Upper lobe of right lung (tissue), 1 donor: ENCODE measurements at regions not wholly inside any gene's neighbourhood (a gene's known extent, or its start where the extent isn't known, plus 50 kb on each side); places are given as distances from the start of the nearest gene placed in this dataset.
A peak's percentile ranks its signal among the peaks of the same experiment; 100 is the strongest.

ENCODE experiments used
- ATAC-seq: fragments of 200-7000 bp; cut with Tn5 transposase; one replicate; pipeline ENCODE4 v1.9.1; 2020; ENCODE audit warnings: mild to moderate bottlenecking, moderate library complexity
- DNase-seq: peaks from one replicate; pipeline ENCODE4 v3.0.0-alpha.2; 2020
- H3K27ac ChIP-seq: fragments of 200-600 bp; one replicate; pipeline ENCODE4 v1.8.0; 2022
- H3K27me3 ChIP-seq: fragments of 200-600 bp; one replicate; pipeline ENCODE4 v1.8.0; 2022; ENCODE audit warnings: mild to moderate bottlenecking
- H3K36me3 ChIP-seq: fragments of 200-600 bp; one replicate; pipeline ENCODE4 v1.8.0; 2022
- H3K4me1 ChIP-seq: fragments of 200-600 bp; one replicate; pipeline ENCODE4 v1.8.0; 2022
- H3K4me3 ChIP-seq: fragments of 200-600 bp; one replicate; pipeline ENCODE4 v1.8.0; 2022; ENCODE audit warnings: mild to moderate bottlenecking
- H3K9me3 ChIP-seq: fragments of 200-600 bp; one replicate; pipeline ENCODE4 v1.8.0; 2022
- intact Hi-C: fragments of 100-400 bp; cut with DNase I; formaldehyde crosslinking; loops from one replicate; pipeline ENCODE4 v1.11.0; 2022
- TF ChIP-seq, protein P1 (sequence below): fragments of 200-600 bp; IDR thresholded peaks from one replicate; pipeline ENCODE4 v1.8.0; 2022; ENCODE audit warnings: antibody characterized with exemption
- donor health status: DM: no; HTN: yes; CAD: no; lungs with severe emphysema.

- no peaks in the 10 kb centered on the region for H3K4me1 ChIP-seq
- no peaks in the 10 kb centered on the region for H3K9me3 ChIP-seq
- H3K4me3 ChIP-seq = no peak overlapping the region
- DNase-seq (no peak), ATAC-seq (no peak)
- intact Hi-C loops = no loop called here
- TF ChIP-seq, protein P1, sequence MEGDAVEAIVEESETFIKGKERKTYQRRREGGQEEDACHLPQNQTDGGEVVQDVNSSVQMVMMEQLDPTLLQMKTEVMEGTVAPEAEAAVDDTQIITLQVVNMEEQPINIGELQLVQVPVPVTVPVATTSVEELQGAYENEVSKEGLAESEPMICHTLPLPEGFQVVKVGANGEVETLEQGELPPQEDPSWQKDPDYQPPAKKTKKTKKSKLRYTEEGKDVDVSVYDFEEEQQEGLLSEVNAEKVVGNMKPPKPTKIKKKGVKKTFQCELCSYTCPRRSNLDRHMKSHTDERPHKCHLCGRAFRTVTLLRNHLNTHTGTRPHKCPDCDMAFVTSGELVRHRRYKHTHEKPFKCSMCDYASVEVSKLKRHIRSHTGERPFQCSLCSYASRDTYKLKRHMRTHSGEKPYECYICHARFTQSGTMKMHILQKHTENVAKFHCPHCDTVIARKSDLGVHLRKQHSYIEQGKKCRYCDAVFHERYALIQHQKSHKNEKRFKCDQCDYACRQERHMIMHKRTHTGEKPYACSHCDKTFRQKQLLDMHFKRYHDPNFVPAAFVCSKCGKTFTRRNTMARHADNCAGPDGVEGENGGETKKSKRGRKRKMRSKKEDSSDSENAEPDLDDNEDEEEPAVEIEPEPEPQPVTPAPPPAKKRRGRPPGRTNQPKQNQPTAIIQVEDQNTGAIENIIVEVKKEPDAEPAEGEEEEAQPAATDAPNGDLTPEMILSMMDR = no peak
- no peaks in the 10 kb centered on the region for H3K36me3 ChIP-seq
- H3K27ac ChIP-seq = no peak overlapping the region
- H3K27me3 ChIP-seq = no peaks in the 10 kb centered on the region
Observed at GRCh38 chr15:69505956-69506556, 53.4 kb downstream of the RPLP1 start.

DNA sequence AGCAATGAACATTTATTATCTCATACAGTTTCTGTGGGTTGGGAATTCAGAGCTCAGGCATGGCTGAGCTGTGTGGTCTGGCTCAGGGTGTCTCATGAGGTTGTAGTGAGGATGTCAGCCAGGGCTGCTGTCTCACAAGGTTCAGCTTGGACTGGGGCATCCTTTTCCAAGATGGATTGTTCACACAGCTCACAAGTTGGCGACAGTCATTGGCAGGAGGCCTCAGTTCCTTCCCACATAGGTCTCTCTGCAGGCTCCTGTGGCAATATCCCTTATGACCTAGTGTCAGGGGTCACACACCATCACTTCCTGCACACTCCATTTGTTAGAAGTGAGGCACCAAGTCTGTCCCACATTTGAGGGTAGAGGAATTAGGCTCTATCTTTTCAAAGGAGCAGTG lies 56.0 kb downstream of the RPLP1 start:
- intact Hi-C loops = no loop called here
- H3K9me3 ChIP-seq = no peaks in the 10 kb centered on the region
- ATAC-seq (peak; percentile 10), DNase-seq (no peak)
- no peak overlapping the region for H3K4me3 ChIP-seq
- TF ChIP-seq, protein P1 = no peak
- no peaks in the 10 kb centered on the region for H3K4me1 ChIP-seq
- H3K27me3 ChIP-seq = no peaks in the 10 kb centered on the region
- no peak overlapping the region for H3K27ac ChIP-seq
- H3K36me3 ChIP-seq = no peaks in the 10 kb centered on the region

DNA sequence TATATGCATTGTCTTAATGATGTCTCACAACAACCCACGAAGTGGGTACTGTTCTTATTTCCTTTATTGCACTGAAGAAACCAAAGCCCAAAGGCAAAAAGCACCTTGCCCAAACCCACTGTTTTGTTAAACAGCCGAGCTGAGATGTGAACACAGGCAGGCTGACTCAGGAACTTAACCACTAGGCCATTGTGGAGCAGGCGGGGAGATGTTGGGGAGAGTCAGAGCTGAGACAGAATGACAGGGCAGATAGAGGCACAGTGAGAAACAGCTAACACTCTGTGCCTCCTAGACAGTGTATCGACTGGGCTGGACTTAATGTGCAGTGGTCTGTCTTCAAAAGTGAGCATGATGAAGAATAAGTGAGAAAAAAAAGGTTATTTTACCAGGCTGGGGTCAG lies 56.5 kb downstream of the RPLP1 start:
- DNase-seq (no peak), ATAC-seq (no peak)
- TF ChIP-seq, protein P1 = no peak
- Histone ChIP-seq H3K9me3 (no peaks in the 10 kb centered on the region), H3K4me3 (no peak overlapping the region), H3K27ac (no peak overlapping the region), H3K36me3 (no peaks in the 10 kb centered on the region), H3K27me3 (no peaks in the 10 kb centered on the region), H3K4me1 (no peaks in the 10 kb centered on the region)
- intact Hi-C loops = no loop called here

DNA sequence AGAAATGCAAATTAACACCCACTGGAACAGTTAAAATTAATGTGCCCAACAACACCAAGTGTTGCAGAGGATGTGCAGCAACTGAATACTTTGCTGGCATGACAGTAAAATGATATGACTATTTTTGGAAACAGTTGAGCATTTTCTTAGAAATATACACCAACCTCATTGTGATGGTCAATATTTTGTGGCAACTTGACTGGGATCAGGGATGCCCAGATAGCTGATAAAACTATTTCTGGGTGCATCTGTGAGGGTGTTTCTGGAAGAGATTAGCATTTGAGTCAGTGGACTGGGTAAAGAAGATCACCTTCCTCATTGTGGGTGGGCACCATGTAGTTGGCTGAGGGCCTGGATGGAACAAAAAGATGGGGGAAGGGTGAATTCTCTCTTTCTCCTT lies 57.9 kb downstream of the RPLP1 start:
- H3K4me1 ChIP-seq = no peaks in the 10 kb centered on the region
- no peak for ATAC-seq
- H3K27me3 ChIP-seq = no peaks in the 10 kb centered on the region
- no peak for DNase-seq
- H3K4me3 ChIP-seq = no peak overlapping the region
- intact Hi-C loops = no loop called here
- TF ChIP-seq, protein P1 = no peak
- H3K27ac ChIP-seq = no peak overlapping the region
- H3K36me3 ChIP-seq = no peaks in the 10 kb centered on the region
- H3K9me3 ChIP-seq = no peaks in the 10 kb centered on the region

DNA sequence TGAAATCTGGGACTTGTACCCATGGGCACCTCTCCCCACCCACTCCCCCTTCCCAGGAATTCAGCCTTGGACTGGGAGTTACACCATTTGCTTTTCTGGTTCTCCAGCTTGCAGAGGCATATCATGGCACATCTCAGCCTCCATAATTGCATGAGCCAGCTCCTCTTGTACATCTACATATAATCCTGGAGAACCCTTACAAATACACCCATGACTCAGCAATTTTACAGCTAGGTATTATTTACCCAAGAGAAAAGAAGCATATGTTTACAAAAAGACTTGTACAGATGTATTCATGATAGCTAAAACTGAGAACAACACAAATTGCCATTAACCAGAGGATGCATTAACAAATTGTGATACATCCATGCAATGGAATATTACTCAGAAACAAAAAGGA lies 58.4 kb downstream of the RPLP1 start:
- TF ChIP-seq, protein P1 = no peak
- H3K4me1 ChIP-seq = no peaks in the 10 kb centered on the region
- H3K9me3 ChIP-seq = no peaks in the 10 kb centered on the region
- H3K4me3 ChIP-seq = no peak overlapping the region
- DNase-seq = no peak
- ATAC-seq = no peak
- no peaks in the 10 kb centered on the region for H3K36me3 ChIP-seq
- no peak overlapping the region for H3K27ac ChIP-seq
- no peaks in the 10 kb centered on the region for H3K27me3 ChIP-seq
- intact Hi-C loops = no loop called here
